WTC11 (cell line): ENCODE measurements at regions not wholly inside any gene's neighbourhood (a gene's known extent, or its start where the extent isn't known, plus 50 kb on each side); places are given as distances from the start of the nearest gene placed in this dataset.

Experiments used
- ATAC-seq: fragments of 200-7000 bp; cut with Tn5 transposase; 2 replicates; pipeline ENCODE4 v1.10.0; 2021; ENCODE audit warnings: mild to moderate bottlenecking, moderate library complexity
- CTCF ChIA-PET: fragments of 300-600 bp; sonication (Branson Sonifier 250); formaldehyde crosslinking; loops from one replicate; lab custom pipeline; 2021; ENCODE audit warnings: antibody characterized with exemption; lab: Charles Lee
- POLR2A ChIA-PET: fragments of 350-600 bp; sonication (Branson Sonifier 250); formaldehyde crosslinking; loops from one replicate; lab custom pipeline; 2021; ENCODE audit warnings: antibody characterized with exemption; lab: Charles Lee
- DNase-seq: peaks from one replicate; pipeline ENCODE4 v3.0.0; 2021; ENCODE audit warnings: low spot score
- H3K27ac Mint-ChIP-seq: 2 replicates; pipeline ENCODE4 v1.8.0; 2021; ENCODE audit warnings: mixed read lengths
- H3K27me3 Mint-ChIP-seq: 2 replicates; pipeline ENCODE4 v1.8.0; 2021; ENCODE audit warnings: low read depth, mild to moderate bottlenecking, moderate library complexity, mixed read lengths
- H3K36me3 Mint-ChIP-seq: 2 replicates; pipeline ENCODE4 v1.8.0; 2021; ENCODE audit warnings: mixed read lengths
- H3K4me1 Mint-ChIP-seq: 2 replicates; pipeline ENCODE4 v1.8.0; 2022; ENCODE audit warnings: mixed read lengths
- H3K4me3 Mint-ChIP-seq: 2 replicates; pipeline ENCODE4 v1.8.0; 2021; ENCODE audit warnings: mild to moderate bottlenecking, moderate library complexity, mixed read lengths
- H3K9me3 Mint-ChIP-seq: 2 replicates; pipeline ENCODE4 v1.8.0; 2021; ENCODE audit warnings: mixed read lengths
- ATF1 ChIP-seq: sonication (generic); formaldehyde crosslinking; IDR thresholded peaks from 2 replicates; pipeline ENCODE4 v1.8.1; 2023; ENCODE audit warnings: mild to moderate bottlenecking, moderate library complexity, missing genetic modification reagents
- ATF3 ChIP-seq: sonication (generic); formaldehyde crosslinking; conservative IDR thresholded peaks from 2 replicates; pipeline ENCODE4 v1.8.1; 2022; ENCODE audit warnings: mild to moderate bottlenecking, missing genetic modification reagents
- CBFB ChIP-seq: sonication (generic); formaldehyde crosslinking; IDR thresholded peaks from 2 replicates; pipeline ENCODE4 v1.8.1; 2022; ENCODE audit warnings: mild to moderate bottlenecking, low read depth, missing genetic modification reagents
- FOXK1 ChIP-seq: sonication (generic); formaldehyde crosslinking; IDR thresholded peaks from 2 replicates; pipeline ENCODE4 v1.8.0; 2022; ENCODE audit warnings: mild to moderate bottlenecking, moderate library complexity, missing genetic modification reagents
- FOXP4 ChIP-seq: sonication (generic); formaldehyde crosslinking; IDR thresholded peaks from 2 replicates; pipeline ENCODE4 v1.8.0; 2022; ENCODE audit warnings: mild to moderate bottlenecking, missing genetic modification reagents
- GABPB1 ChIP-seq: sonication (generic); formaldehyde crosslinking; IDR thresholded peaks from 2 replicates; pipeline ENCODE4 v1.8.1; 2023; ENCODE audit warnings: mild to moderate bottlenecking, missing genetic modification reagents
- GRHL2 ChIP-seq: fragments of 250-450 bp; sonication (Bioruptor Pico); IDR thresholded peaks from 2 replicates; pipeline ENCODE4 v1.8.0; 2022; ENCODE audit warnings: mild to moderate bottlenecking, moderate library complexity; ENCODE audit not compliant: insufficient replicate concordance, severe bottlenecking
- IRF2 ChIP-seq: sonication (generic); formaldehyde crosslinking; IDR thresholded peaks from 2 replicates; pipeline ENCODE4 v1.8.0; 2022; ENCODE audit warnings: low read depth, missing genetic modification reagents, borderline replicate concordance
- MAX ChIP-seq: sonication (generic); formaldehyde crosslinking; IDR thresholded peaks from 2 replicates; pipeline ENCODE4 v1.8.0; 2022; ENCODE audit warnings: mild to moderate bottlenecking, missing genetic modification reagents
- NFATC4 ChIP-seq: fragments of 250-450 bp; sonication (Bioruptor Pico); IDR thresholded peaks from 2 replicates; pipeline ENCODE4 v1.9.0; 2021; ENCODE audit warnings: mild to moderate bottlenecking
- SMAD4 ChIP-seq: sonication (generic); formaldehyde crosslinking; IDR thresholded peaks from 2 replicates; pipeline ENCODE4 v1.8.0; 2022; ENCODE audit warnings: mild to moderate bottlenecking, missing genetic modification reagents
- STAT6 ChIP-seq: sonication (generic); formaldehyde crosslinking; conservative IDR thresholded peaks from 2 replicates; pipeline ENCODE4 v1.8.1; 2023; ENCODE audit warnings: mild to moderate bottlenecking, low read depth, missing genetic modification reagents, moderate library complexity
- TP53 ChIP-seq: sonication (generic); formaldehyde crosslinking; IDR thresholded peaks from 2 replicates; pipeline ENCODE4 v1.8.1; 2023; ENCODE audit warnings: mild to moderate bottlenecking, missing genetic modification reagents
- ZBTB21 ChIP-seq: sonication (generic); formaldehyde crosslinking; IDR thresholded peaks from 2 replicates; pipeline ENCODE4 v1.8.1; 2023; ENCODE audit warnings: mild to moderate bottlenecking, missing genetic modification reagents, borderline replicate concordance
- ZBTB43 ChIP-seq: sonication (generic); formaldehyde crosslinking; IDR thresholded peaks from 2 replicates; pipeline ENCODE4 v1.8.1; 2023; ENCODE audit warnings: mild to moderate bottlenecking, missing genetic modification reagents
- ZNF138 ChIP-seq: sonication (generic); formaldehyde crosslinking; conservative IDR thresholded peaks from 2 replicates; pipeline ENCODE4 v1.8.1; 2022; ENCODE audit warnings: mild to moderate bottlenecking, moderate library complexity, missing genetic modification reagents
- TF ChIP-seq, protein P1 (sequence below): fragments of 250-450 bp; sonication (Bioruptor Pico); IDR thresholded peaks from 2 replicates; pipeline ENCODE4 v1.8.0; 2021; ENCODE audit warnings: mild to moderate bottlenecking
- TF ChIP-seq, protein P2 (sequence below): fragments of 200-600 bp; IDR thresholded peaks from 2 replicates; pipeline ENCODE4 v1.8.0; 2022; ENCODE audit warnings: antibody characterized with exemption
- TF ChIP-seq, protein P3 (sequence below): fragments of 250-450 bp; sonication (Bioruptor Pico); conservative IDR thresholded peaks from 2 replicates; pipeline ENCODE4 v1.9.0; 2021; ENCODE audit warnings: mild to moderate bottlenecking

DNA sequence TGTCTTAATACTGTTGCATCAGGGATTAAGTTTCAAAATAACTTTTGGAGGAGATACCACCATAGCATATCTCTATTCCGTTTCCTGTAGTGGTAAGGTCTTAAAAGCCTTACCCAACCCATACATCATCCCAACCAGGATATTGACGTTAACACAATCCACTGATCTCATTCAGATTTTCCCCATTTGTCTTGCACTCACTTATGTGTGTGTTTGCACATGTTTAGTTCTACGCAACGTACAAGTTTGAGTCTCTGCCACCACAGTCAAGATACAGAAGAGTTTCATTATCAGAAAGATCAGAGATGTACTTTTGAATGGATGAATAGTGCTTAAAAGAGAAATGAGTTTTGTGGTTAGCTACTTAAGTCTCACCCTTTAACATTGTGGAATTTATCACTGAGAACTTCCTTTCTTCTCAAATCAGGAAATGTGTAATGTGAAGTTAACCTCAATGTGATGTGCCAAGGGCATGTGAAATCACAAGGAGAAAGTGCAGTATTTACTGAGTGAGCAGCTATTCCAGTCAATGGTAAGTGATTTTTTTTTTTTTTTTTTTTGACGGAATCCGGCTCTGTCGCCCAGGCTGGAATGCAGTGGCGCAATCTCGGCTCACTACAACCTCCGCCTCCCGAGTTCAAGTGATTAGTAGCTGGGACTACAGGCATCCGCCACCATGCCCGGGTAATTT is 69.2 kb upstream of the EPHA4 start:
- POLR2A ChIA-PET: no interaction called here
- DNase-seq (no peak), ATAC-seq (no peak)
- Mint-ChIP-seq H3K27me3 (no peaks in the 10 kb centered on the region), H3K4me1 (no peaks in the 10 kb centered on the region), H3K27ac (no peak overlapping the region), H3K36me3 (peaks cover 3% of the 10 kb centered on the region; the same call in 1 of the 2 replicates), H3K9me3 (peaks cover 25% of the 10 kb centered on the region), H3K4me3 (no peak overlapping the region)
- CTCF ChIA-PET: interaction anchor here (0.7 kb wide), 1 partner anchor 1142 kb away, joined by 3 read pairs; no protein-coding TSS in a partner anchor
- TF ChIP-seq CBFB (no peak), IRF2 (CRISPR knock-in tag) (no peak), STAT6 (CRISPR knock-in tag) (no peak), SMAD4 (CRISPR knock-in tag) (no peak), GRHL2 (CRISPR knock-in tag) (no peak), ZNF138 (CRISPR knock-in tag) (no peak), ATF1 (no peak)
- TF ChIP-seq, protein P1, sequence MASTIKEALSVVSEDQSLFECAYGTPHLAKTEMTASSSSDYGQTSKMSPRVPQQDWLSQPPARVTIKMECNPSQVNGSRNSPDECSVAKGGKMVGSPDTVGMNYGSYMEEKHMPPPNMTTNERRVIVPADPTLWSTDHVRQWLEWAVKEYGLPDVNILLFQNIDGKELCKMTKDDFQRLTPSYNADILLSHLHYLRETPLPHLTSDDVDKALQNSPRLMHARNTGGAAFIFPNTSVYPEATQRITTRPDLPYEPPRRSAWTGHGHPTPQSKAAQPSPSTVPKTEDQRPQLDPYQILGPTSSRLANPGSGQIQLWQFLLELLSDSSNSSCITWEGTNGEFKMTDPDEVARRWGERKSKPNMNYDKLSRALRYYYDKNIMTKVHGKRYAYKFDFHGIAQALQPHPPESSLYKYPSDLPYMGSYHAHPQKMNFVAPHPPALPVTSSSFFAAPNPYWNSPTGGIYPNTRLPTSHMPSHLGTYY (CRISPR knock-in tag): no peak

DNA sequence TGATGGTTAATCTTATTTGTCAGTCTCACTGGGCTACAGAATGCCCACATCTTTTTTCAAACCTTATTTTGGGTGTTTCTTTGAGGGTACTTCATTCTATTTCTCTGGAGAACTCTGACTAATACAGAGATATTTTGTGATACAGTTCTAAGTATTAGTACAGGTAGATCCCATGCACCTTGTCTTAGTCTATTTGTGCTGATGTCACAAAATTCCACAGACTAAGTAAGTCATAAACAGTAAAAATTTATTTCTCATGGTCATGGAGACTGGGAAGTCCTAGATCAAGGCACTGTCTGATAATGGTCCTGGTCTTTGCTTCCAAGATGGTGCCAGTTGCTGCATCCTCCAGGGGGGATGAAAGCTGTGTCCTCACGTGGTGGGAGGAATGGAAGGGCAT is 68.6 kb upstream of the EPHA4 start:
- ATAC-seq (no peak), DNase-seq (no peak)
- ChIA-PET POLR2A (no interaction called here), CTCF (no interaction called here)
- no peaks in the 10 kb centered on the region for H3K27me3 Mint-ChIP-seq
- peaks cover 20% of the 10 kb centered on the region for H3K9me3 Mint-ChIP-seq
- no peaks in the 10 kb centered on the region for H3K4me1 Mint-ChIP-seq
- H3K4me3 Mint-ChIP-seq: no peak overlapping the region
- no peak overlapping the region for H3K27ac Mint-ChIP-seq
- no peaks in the 10 kb centered on the region for H3K36me3 Mint-ChIP-seq
- TF ChIP-seq, protein P2, sequence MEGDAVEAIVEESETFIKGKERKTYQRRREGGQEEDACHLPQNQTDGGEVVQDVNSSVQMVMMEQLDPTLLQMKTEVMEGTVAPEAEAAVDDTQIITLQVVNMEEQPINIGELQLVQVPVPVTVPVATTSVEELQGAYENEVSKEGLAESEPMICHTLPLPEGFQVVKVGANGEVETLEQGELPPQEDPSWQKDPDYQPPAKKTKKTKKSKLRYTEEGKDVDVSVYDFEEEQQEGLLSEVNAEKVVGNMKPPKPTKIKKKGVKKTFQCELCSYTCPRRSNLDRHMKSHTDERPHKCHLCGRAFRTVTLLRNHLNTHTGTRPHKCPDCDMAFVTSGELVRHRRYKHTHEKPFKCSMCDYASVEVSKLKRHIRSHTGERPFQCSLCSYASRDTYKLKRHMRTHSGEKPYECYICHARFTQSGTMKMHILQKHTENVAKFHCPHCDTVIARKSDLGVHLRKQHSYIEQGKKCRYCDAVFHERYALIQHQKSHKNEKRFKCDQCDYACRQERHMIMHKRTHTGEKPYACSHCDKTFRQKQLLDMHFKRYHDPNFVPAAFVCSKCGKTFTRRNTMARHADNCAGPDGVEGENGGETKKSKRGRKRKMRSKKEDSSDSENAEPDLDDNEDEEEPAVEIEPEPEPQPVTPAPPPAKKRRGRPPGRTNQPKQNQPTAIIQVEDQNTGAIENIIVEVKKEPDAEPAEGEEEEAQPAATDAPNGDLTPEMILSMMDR: no peak
- TF ChIP-seq, protein P3, sequence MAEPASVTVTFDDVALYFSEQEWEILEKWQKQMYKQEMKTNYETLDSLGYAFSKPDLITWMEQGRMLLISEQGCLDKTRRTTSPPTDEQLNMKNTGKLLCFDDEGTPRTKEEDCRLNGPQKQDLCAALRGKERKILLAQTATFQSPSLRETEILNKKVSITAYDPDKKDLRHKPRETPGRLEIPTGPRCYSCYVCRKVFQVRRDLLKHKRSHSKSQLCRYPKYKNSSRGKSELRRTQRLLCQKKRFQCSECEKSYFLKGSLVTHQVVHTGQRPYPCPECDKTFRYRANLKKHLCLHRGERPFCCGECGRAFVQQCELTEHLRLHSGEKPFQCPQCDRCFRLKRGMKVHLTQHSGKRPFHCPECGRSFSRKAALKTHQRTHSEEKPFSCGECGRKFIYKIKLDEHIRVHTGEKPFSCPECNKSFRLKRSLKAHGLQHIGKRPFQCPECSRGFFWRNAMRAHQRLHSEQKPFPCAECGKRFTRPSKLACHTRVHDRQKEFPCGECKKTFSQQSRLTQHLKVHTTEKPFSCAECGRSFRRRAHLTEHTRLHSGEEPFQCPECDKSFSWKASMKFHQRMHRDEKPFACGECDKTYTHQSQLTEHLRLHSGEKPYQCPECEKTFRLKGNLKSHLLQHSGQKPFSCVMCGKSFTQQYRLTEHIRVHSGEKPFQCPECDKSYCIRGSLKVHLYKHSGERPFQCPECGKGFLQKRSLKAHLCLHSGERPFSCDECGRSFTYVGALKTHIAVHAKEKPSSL (CRISPR knock-in tag): no peak
- TF ChIP-seq TP53 (CRISPR knock-in tag) (no peak), MAX (CRISPR knock-in tag) (no peak)

DNA sequence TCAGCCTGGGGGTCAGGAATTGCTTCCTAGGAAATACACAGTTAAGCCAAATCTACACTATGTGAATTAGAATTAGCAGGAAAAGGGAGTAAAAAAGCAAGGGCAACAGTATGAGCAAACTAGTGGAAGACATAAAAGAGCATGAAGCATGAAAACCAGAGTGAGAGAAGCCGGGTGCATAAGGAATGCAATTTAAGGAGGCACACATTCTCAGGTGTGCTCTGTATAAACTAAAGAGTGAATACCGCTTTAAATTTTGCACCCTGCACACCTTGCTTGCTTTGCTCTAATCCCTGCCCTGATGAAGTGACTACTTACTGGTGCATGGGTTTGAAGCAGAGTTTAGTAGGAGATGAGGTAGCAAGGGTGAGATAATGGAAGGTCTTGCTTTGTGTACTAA is 65.7 kb upstream of the EPHA4 start:
- no peak overlapping the region for H3K27ac Mint-ChIP-seq
- ATAC-seq (no peak), DNase-seq (no peak)
- POLR2A ChIA-PET: no interaction called here
- CTCF ChIA-PET: no interaction called here
- H3K4me3 Mint-ChIP-seq: no peak overlapping the region
- peaks cover 11% of the 10 kb centered on the region for H3K9me3 Mint-ChIP-seq
- H3K4me1 Mint-ChIP-seq: no peaks in the 10 kb centered on the region
- H3K36me3 Mint-ChIP-seq: no peaks in the 10 kb centered on the region
- H3K27me3 Mint-ChIP-seq: no peaks in the 10 kb centered on the region
- no peak for TF ChIP-seq GRHL2 (CRISPR knock-in tag)
- TF ChIP-seq SMAD4 (CRISPR knock-in tag): no peak
- TF ChIP-seq FOXP4 (CRISPR knock-in tag): no peak
- TF ChIP-seq ZBTB21 (CRISPR knock-in tag): no peak
- no peak for TF ChIP-seq GABPB1
- TF ChIP-seq ATF3 (CRISPR knock-in tag): no peak
- TF ChIP-seq MAX (CRISPR knock-in tag): no peak
- TF ChIP-seq ZBTB43 (CRISPR knock-in tag): no peak
- TF ChIP-seq NFATC4 (CRISPR knock-in tag): no peak
- no peak for TF ChIP-seq FOXK1
